Gastrocnemius medialis (tissue), 4 donors: ENCODE measurements at regions not wholly inside any gene's neighbourhood (a gene's known extent, or its start where the extent isn't known, plus 50 kb on each side); places are given as distances from the start of the nearest gene placed in this dataset.

ENCODE experiments used
- ATAC-seq, 2 donors: fragments of 150-250 bp; one replicate each; pipeline ENCODE4 v1.9.1; 2016
- DNase-seq, 2 donors: peaks; one replicate each; pipeline ENCODE4 v3.0.0-alpha.2; 2019
- H3K27ac ChIP-seq, 4 donors: fragments of 200-600 bp; sonication (generic); 1 replicate in 1 of 4; 2 replicates in 3 of 4; pipeline ENCODE4 v1.5.1; 2016 to 2018; ENCODE audit warnings: mild to moderate bottlenecking in 2 of 4, moderate library complexity in 1 of 4
- H3K27me3 ChIP-seq, 3 donors: fragments of 200-600 bp; sonication (generic) in 2 of 3; 1 replicate in 1 of 3; 2 replicates in 2 of 3; pipeline versions ENCODE4 v1.5.1 to v1.6.0; 2016 to 2019; ENCODE audit warnings: mild to moderate bottlenecking in 1 of 3, moderate library complexity in 1 of 3
- H3K36me3 ChIP-seq, 2 donors: fragments of 200-600 bp; sonication (generic) in 1 of 2; one replicate each; pipeline ENCODE4 v1.5.1; 2017 to 2018
- H3K4me1 ChIP-seq, 2 donors: fragments of 200-600 bp; sonication (generic) in 1 of 2; one replicate each; pipeline ENCODE4 v1.5.1; 2016 to 2017; ENCODE audit warnings: mild to moderate bottlenecking in 2 of 2
- H3K4me3 ChIP-seq, 4 donors: fragments of 200-600 bp; sonication (generic) in 3 of 4; 1 replicate in 1 of 4; 2 replicates in 3 of 4; pipeline ENCODE4 v1.5.1; 2016 to 2019; ENCODE audit warnings: mild to moderate bottlenecking in 2 of 4
- H3K9me3 ChIP-seq, 3 donors: fragments of 200-600 bp; sonication (generic) in 2 of 3; 1 replicate in 1 of 3; 2 replicates in 2 of 3; pipeline ENCODE4 v1.5.1; 2016 to 2019
- CTCF ChIP-seq, 5 experiments: fragments of 450-650 bp in 3 of 5; fragments of 200-600 bp in 2 of 5; sonication (generic) in 2 of 5; IDR thresholded peaks in 4 of 5; conservative IDR thresholded peaks in 1 of 5; 1 replicate in 4 of 5; 2 replicates in 1 of 5; pipeline ENCODE4 v1.5.1; 2016 to 2019; ENCODE audit warnings: antibody characterized with exemption in 5 of 5, mild to moderate bottlenecking in 3 of 5, moderate library complexity in 3 of 5
- POLR2A ChIP-seq, 2 donors: fragments of 450-650 bp; IDR thresholded peaks; one replicate each; pipeline ENCODE4 v1.6.1; 2017; ENCODE audit warnings: antibody characterized with exemption in 2 of 2, mild to moderate bottlenecking in 2 of 2, moderate library complexity in 2 of 2
- in situ Hi-C, 4 donors: fragments of 200-750 bp; cut with MboI; loops; one replicate each; pipeline versions ENCODE4 v1.15.0 to v1.8.0; 2017; ENCODE audit warnings: low sequenced_read_pairs in 4 of 4
- intact Hi-C: fragments of 100-400 bp; cut with DNase I; formaldehyde crosslinking; loops from one replicate; pipeline ENCODE4 v1.15.1; 2023; ENCODE audit warnings: low total_unique reads

- in situ Hi-C loops (no loop called here), intact Hi-C loops (no loop called here)
- DNase-seq = no peak
- H3K4me1 ChIP-seq = no peaks in the 10 kb centered on the region
- no peaks in the 10 kb centered on the region for H3K27me3 ChIP-seq
- H3K4me3 ChIP-seq = no peak overlapping the region
- H3K9me3 ChIP-seq = no peaks in the 10 kb centered on the region
- no peak for ATAC-seq
- no peaks in the 10 kb centered on the region for H3K36me3 ChIP-seq
- TF ChIP-seq CTCF (IDR thresholded peaks at IDR 0.05 in 4 of 5, conservative IDR thresholded peaks at IDR 0.05 in 1 of 5) (no peak), POLR2A (IDR thresholded peaks at IDR 0.05) (no peak)
- no peak overlapping the region for H3K27ac ChIP-seq
Measured at GRCh38 chr5:66477596-66477995, 118.6 kb upstream of the MAST4 start.

GRCh38 chr5:66494437-66494836 lies 101.8 kb upstream of the MAST4 start:
- H3K36me3 ChIP-seq = no peaks in the 10 kb centered on the region
- H3K4me1 ChIP-seq = no peaks in the 10 kb centered on the region
- no peak for ATAC-seq
- no peaks in the 10 kb centered on the region for H3K27me3 ChIP-seq
- H3K4me3 ChIP-seq = no peak overlapping the region
- TF ChIP-seq CTCF (IDR thresholded peaks at IDR 0.05 in 4 of 5, conservative IDR thresholded peaks at IDR 0.05 in 1 of 5) (no peak), POLR2A (IDR thresholded peaks at IDR 0.05) (no peak)
- H3K27ac ChIP-seq = no peak overlapping the region
- intact Hi-C loops (no loop called here), in situ Hi-C loops (no loop called here)
- DNase-seq = no peak
- H3K9me3 ChIP-seq = no peaks in the 10 kb centered on the region

GRCh38 chr5:66498791-66499207 lies 97.4 kb upstream of the MAST4 start:
- H3K4me3 ChIP-seq = no peak overlapping the region
- intact Hi-C loops = no loop called here
- H3K27ac ChIP-seq = no peak overlapping the region
- H3K4me1 ChIP-seq = no peaks in the 10 kb centered on the region
- DNase-seq (no peak), ATAC-seq (no peak)
- in situ Hi-C loops = no loop called here
- H3K9me3 ChIP-seq = no peaks in the 10 kb centered on the region
- TF ChIP-seq POLR2A (IDR thresholded peaks at IDR 0.05) = no peak
- no peak for TF ChIP-seq CTCF (IDR thresholded peaks at IDR 0.05 in 4 of 5, conservative IDR thresholded peaks at IDR 0.05 in 1 of 5)
- no peaks in the 10 kb centered on the region for H3K36me3 ChIP-seq
- no peaks in the 10 kb centered on the region for H3K27me3 ChIP-seq

GRCh38 chr5:66503203-66503789 lies 92.9 kb upstream of the MAST4 start:
- Histone ChIP-seq H3K27ac (no peak overlapping the region), H3K4me1 (no peaks in the 10 kb centered on the region), H3K27me3 (no peaks in the 10 kb centered on the region), H3K9me3 (no peaks in the 10 kb centered on the region), H3K36me3 (no peaks in the 10 kb centered on the region), H3K4me3 (no peak overlapping the region)
- intact Hi-C loops (no loop called here), in situ Hi-C loops (no loop called here)
- TF ChIP-seq CTCF (IDR thresholded peaks at IDR 0.05 in 4 of 5, conservative IDR thresholded peaks at IDR 0.05 in 1 of 5) (no peak), POLR2A (IDR thresholded peaks at IDR 0.05) (no peak)
- no peak for DNase-seq
- no peak for ATAC-seq

- ATAC-seq = no peak
- in situ Hi-C loops = no loop called here
- intact Hi-C loops = no loop called here
Measured at GRCh38 chr5:66507106-66507505, 89.1 kb upstream of the MAST4 start.

More at GRCh38 chr5:66507106-66507505, 89.1 kb upstream of the MAST4 start:
- TF ChIP-seq CTCF (IDR thresholded peaks at IDR 0.05 in 4 of 5, conservative IDR thresholded peaks at IDR 0.05 in 1 of 5) (no peak), POLR2A (IDR thresholded peaks at IDR 0.05) (no peak)
- Histone ChIP-seq H3K27ac (no peak overlapping the region), H3K4me1 (no peaks in the 10 kb centered on the region), H3K4me3 (no peak overlapping the region), H3K36me3 (no peaks in the 10 kb centered on the region), H3K9me3 (no peaks in the 10 kb centered on the region), H3K27me3 (no peaks in the 10 kb centered on the region)
- DNase-seq = no peak
